ENCODE measurements at regions not wholly inside any gene's neighbourhood (a gene's known extent, or its start where the extent isn't known, plus 50 kb on each side); places are given as distances from the start of the nearest gene placed in this dataset.

DNA sequence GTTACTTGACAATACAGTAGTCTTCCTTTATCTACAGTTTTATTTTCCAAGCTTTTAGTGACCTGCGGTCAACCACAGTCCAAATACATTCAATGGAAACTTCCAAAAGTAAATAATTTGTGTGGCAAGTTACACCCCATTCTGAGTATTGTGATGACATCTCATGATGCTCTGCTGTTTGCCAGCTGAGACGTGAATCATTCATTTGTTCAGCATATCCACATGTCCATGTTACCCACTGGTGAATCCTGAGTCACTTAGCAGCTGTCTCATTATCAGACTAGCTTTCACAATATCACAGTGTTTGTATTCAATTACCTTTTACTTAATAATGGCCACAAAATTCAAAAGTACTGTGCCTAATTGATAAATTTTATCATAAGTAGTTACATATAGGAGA lies 179.8 kb downstream of the PRR20E start:
- Histone ChIP-seq H3F3A (ENCODE audit: low read depth) (no peaks in the 10 kb centered on the region), H3K4me1 (ENCODE audit: insufficient read depth, low read length, poor library complexity, severe bottlenecking) (no peaks in the 10 kb centered on the region), H2AFZ (ENCODE audit: low read length) (no peak overlapping the region), H3K79me2 (ENCODE audit: insufficient read depth, low read length) (no peaks in the 10 kb centered on the region), H3K9ac (ENCODE audit: low read depth, low read length, poor library complexity, severe bottlenecking) (no peak overlapping the region), H4K20me1 (ENCODE audit: insufficient read depth, low read length, poor library complexity, severe bottlenecking) (no peaks in the 10 kb centered on the region), H3K4me2 (ENCODE audit: low read depth, low read length, poor library complexity, severe bottlenecking) (no peak overlapping the region), H3K27me3 (ENCODE audit: insufficient read depth, low read length, poor library complexity, severe bottlenecking) (no peaks in the 10 kb centered on the region), H3K9me3 (ENCODE audit: insufficient read depth, low read depth, low read length) (no peaks in the 10 kb centered on the region), H3K9me2 (replicated peaks; ENCODE audit: low read depth, low read length) (no peaks in the 10 kb centered on the region), H3K36me3 (ENCODE audit: insufficient read depth, low read length) (no peaks in the 10 kb centered on the region), H3K4me3 (ENCODE audit: low read length, poor library complexity, severe bottlenecking) (no peak overlapping the region)
- TF ChIP-seq EZH2phosphoT487 (IDR thresholded peaks at IDR 0.05; ENCODE audit: borderline replicate concordance) = no peak
- TF ChIP-seq, protein P1, sequence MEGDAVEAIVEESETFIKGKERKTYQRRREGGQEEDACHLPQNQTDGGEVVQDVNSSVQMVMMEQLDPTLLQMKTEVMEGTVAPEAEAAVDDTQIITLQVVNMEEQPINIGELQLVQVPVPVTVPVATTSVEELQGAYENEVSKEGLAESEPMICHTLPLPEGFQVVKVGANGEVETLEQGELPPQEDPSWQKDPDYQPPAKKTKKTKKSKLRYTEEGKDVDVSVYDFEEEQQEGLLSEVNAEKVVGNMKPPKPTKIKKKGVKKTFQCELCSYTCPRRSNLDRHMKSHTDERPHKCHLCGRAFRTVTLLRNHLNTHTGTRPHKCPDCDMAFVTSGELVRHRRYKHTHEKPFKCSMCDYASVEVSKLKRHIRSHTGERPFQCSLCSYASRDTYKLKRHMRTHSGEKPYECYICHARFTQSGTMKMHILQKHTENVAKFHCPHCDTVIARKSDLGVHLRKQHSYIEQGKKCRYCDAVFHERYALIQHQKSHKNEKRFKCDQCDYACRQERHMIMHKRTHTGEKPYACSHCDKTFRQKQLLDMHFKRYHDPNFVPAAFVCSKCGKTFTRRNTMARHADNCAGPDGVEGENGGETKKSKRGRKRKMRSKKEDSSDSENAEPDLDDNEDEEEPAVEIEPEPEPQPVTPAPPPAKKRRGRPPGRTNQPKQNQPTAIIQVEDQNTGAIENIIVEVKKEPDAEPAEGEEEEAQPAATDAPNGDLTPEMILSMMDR (conservative IDR thresholded peaks at IDR 0.05; ENCODE audit: low read length) = no peak

DNA sequence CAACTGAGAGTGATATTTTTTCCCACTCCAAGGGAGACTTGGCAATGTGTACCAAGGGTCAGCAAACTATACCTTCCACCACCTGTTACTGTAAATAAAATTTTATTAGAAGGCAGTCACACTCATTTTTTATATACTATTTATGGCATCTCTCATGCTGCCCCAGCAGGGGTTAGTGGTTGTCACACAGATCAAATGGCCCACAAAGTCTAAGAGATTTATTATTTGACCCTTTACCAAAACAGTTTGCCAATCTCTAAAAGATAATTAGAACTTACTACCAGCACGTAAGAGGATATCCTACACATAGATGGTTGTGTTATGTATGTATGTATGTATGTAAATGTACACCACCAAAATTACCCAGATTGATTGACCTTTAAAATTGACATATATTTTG lies 185.1 kb downstream of the PRR20E start:
- no peaks in the 10 kb centered on the region for H3K79me2 ChIP-seq (ENCODE audit: insufficient read depth, low read length)
- H3K9me2 ChIP-seq (replicated peaks; ENCODE audit: low read depth, low read length) = no peaks in the 10 kb centered on the region
- TF ChIP-seq, protein P1 (conservative IDR thresholded peaks at IDR 0.05; ENCODE audit: low read length) = no peak
- TF ChIP-seq EZH2phosphoT487 (IDR thresholded peaks at IDR 0.05; ENCODE audit: borderline replicate concordance) = no peak
- no peak overlapping the region for H2AFZ ChIP-seq (ENCODE audit: low read length)
- H3K36me3 ChIP-seq (ENCODE audit: insufficient read depth, low read length) = no peaks in the 10 kb centered on the region
- no peak overlapping the region for H3K9ac ChIP-seq (ENCODE audit: low read depth, low read length, poor library complexity, severe bottlenecking)
- no peaks in the 10 kb centered on the region for H4K20me1 ChIP-seq (ENCODE audit: insufficient read depth, low read length, poor library complexity, severe bottlenecking)
- no peak overlapping the region for H3K4me3 ChIP-seq (ENCODE audit: low read length, poor library complexity, severe bottlenecking)
- H3F3A ChIP-seq (ENCODE audit: low read depth) = no peaks in the 10 kb centered on the region
- no peaks in the 10 kb centered on the region for H3K9me3 ChIP-seq (ENCODE audit: insufficient read depth, low read depth, low read length)
- no peak overlapping the region for H3K4me2 ChIP-seq (ENCODE audit: low read depth, low read length, poor library complexity, severe bottlenecking)
- no peaks in the 10 kb centered on the region for H3K4me1 ChIP-seq (ENCODE audit: insufficient read depth, low read length, poor library complexity, severe bottlenecking)
- H3K27me3 ChIP-seq (ENCODE audit: insufficient read depth, low read length, poor library complexity, severe bottlenecking) = no peaks in the 10 kb centered on the region

GRCh38 chr13:57353831-57354230 lies 186.8 kb downstream of the PRR20E start:
- Histone ChIP-seq H3K4me2 (ENCODE audit: low read depth, low read length, poor library complexity, severe bottlenecking) (no peak overlapping the region), H3K27me3 (ENCODE audit: insufficient read depth, low read length, poor library complexity, severe bottlenecking) (no peaks in the 10 kb centered on the region), H3F3A (ENCODE audit: low read depth) (no peaks in the 10 kb centered on the region), H4K20me1 (ENCODE audit: insufficient read depth, low read length, poor library complexity, severe bottlenecking) (no peaks in the 10 kb centered on the region), H3K4me3 (ENCODE audit: low read length, poor library complexity, severe bottlenecking) (no peak overlapping the region), H3K9me2 (replicated peaks; ENCODE audit: low read depth, low read length) (no peaks in the 10 kb centered on the region), H3K79me2 (ENCODE audit: insufficient read depth, low read length) (no peaks in the 10 kb centered on the region), H3K9ac (ENCODE audit: low read depth, low read length, poor library complexity, severe bottlenecking) (no peak overlapping the region), H2AFZ (ENCODE audit: low read length) (no peak overlapping the region), H3K4me1 (ENCODE audit: insufficient read depth, low read length, poor library complexity, severe bottlenecking) (no peaks in the 10 kb centered on the region), H3K9me3 (ENCODE audit: insufficient read depth, low read depth, low read length) (no peaks in the 10 kb centered on the region), H3K36me3 (ENCODE audit: insufficient read depth, low read length) (no peaks in the 10 kb centered on the region)
- TF ChIP-seq, protein P1 (conservative IDR thresholded peaks at IDR 0.05; ENCODE audit: low read length) = no peak
- no peak for TF ChIP-seq EZH2phosphoT487 (IDR thresholded peaks at IDR 0.05; ENCODE audit: borderline replicate concordance)

Measured in Loucy (cell line).